HCT116 (cell line): ENCODE measurements at regions not wholly inside any gene's neighbourhood (a gene's known extent, or its start where the extent isn't known, plus 50 kb on each side); places are given as distances from the start of the nearest gene placed in this dataset.

Experiments used
- ATAC-seq: fragments of 200-7000 bp; cut with Tn5 transposase; 2 replicates; pipeline ENCODE4 v1.9.1; 2020; ENCODE audit warnings: mild to moderate bottlenecking, moderate library complexity
- BruUV-seq: library from RNA; stranded (reverse); fragments of 400-500 nt; replicated peaks from 2 replicates; lab custom pipeline; 2021; lab: Mats Ljungman, UMichigan
- CTCF ChIA-PET: fragments of 300-600 bp; sonication (Branson Sonifier 250); formaldehyde crosslinking; loops from one replicate; lab custom pipeline; 2021; ENCODE audit warnings: antibody characterized with exemption; lab: Charles Lee
- POLR2A ChIA-PET: fragments of 300-600, 350-600 bp; sonication (Branson Sonifier 250); formaldehyde crosslinking; loops from one replicate; lab custom pipeline; 2021; ENCODE audit warnings: antibody characterized with exemption; lab: Charles Lee
- RAD21 ChIA-PET, 2 experiments: fragments of 300-600 bp; sonication (Branson Sonifier 250); formaldehyde crosslinking; loops; one replicate each; lab custom pipeline; 2023; ENCODE audit warnings: low total read pairs in 2 of 2; ENCODE audit not compliant: uncharacterized antibody in 2 of 2, unreplicated experiment in 2 of 2, low non-redundant PET in 1 of 2; lab: Charles Lee
- DNase-seq: peaks from one replicate; pipeline ENCODE4 v3.0.0-alpha.2; 2010; ENCODE audit warnings: low read depth, low spot score
- H2AFZ ChIP-seq: fragments of 200-600 bp; shearing (Covaris generic), sonication (generic); 2 replicates; pipeline ENCODE4 v1.6.1; 2017; ENCODE audit warnings: low read depth, mixed run types, mixed read lengths, antibody characterized with exemption, low read length; ENCODE audit not compliant: poor library complexity, severe bottlenecking
- H3K27ac ChIP-seq: 2 replicates; pipeline ENCODE4 v1.5.1; 2012; ENCODE audit warnings: low read depth, low read length
- H3K27me3 ChIP-seq: fragments of 200-600 bp; sonication (generic); 2 replicates; pipeline ENCODE4 v1.6.1; 2016; ENCODE audit warnings: mixed run types, low read length, mixed read lengths; ENCODE audit not compliant: insufficient read depth
- H3K36me3 ChIP-seq, 2 experiments: fragments of 200-500 bp in 1 of 2; fragments of 200-600 bp in 1 of 2; sonication (Bioruptor generic) in 1 of 2; sonication (generic) in 1 of 2; 2 replicates each; pipeline versions ENCODE4 v1.5.1 to v1.6.1; 2014 to 2016; ENCODE audit warnings: low read length in 2 of 2, inconsistent platforms in 1 of 2, mixed read lengths in 1 of 2, mixed run types in 1 of 2; ENCODE audit not compliant: insufficient read depth in 2 of 2, control insufficient read depth in 1 of 2
- H3K4me1 ChIP-seq, 2 experiments: fragments of 200-600 bp in 1 of 2; sonication (generic) in 1 of 2; 2 replicates each; pipeline versions ENCODE4 v1.5.1 to v1.6.1; 2012 to 2017; ENCODE audit warnings: low read length in 2 of 2, inconsistent platforms in 1 of 2, mild to moderate bottlenecking in 1 of 2, mixed read lengths in 1 of 2, mixed run types in 1 of 2, moderate library complexity in 1 of 2; ENCODE audit not compliant: insufficient read depth in 2 of 2, control insufficient read depth in 1 of 2
- H3K4me2 ChIP-seq: fragments of 200-600 bp; sonication (generic); 2 replicates; pipeline ENCODE4 v1.6.1; 2017; ENCODE audit warnings: mixed run types, low read length, mixed read lengths
- H3K4me3 ChIP-seq, 2 experiments: fragments of 200-600 bp in 1 of 2; sonication (generic) in 1 of 2; replicated peaks in 1 of 2; 2 replicates each; pipeline ENCODE4 v1.5.1; 2011 to 2016; ENCODE audit warnings: low read length in 2 of 2, control low read depth in 1 of 2, low read depth in 1 of 2, mild to moderate bottlenecking in 1 of 2, mixed read lengths in 1 of 2, mixed run types in 1 of 2
- H3K79me2 ChIP-seq: fragments of 200-600 bp; sonication (generic); 2 replicates; pipeline ENCODE4 v1.6.1; 2017; ENCODE audit warnings: mild to moderate bottlenecking, mixed run types, low read length, moderate library complexity, mixed read lengths; ENCODE audit not compliant: insufficient read depth
- H3K9ac ChIP-seq: fragments of 200-600 bp; sonication (generic); 2 replicates; pipeline ENCODE4 v1.6.1; 2016; ENCODE audit warnings: low read length, mixed read lengths
- H3K9me2 ChIP-seq: fragments of 200-600 bp; sonication (generic), shearing (Covaris generic); 2 replicates; pipeline ENCODE4 v1.6.1; 2017; ENCODE audit warnings: mixed run types, mild to moderate bottlenecking, moderate library complexity; ENCODE audit not compliant: insufficient read depth
- H3K9me3 ChIP-seq, 2 experiments: fragments of 200-500 bp in 1 of 2; fragments of 200-600 bp in 1 of 2; sonication (Bioruptor generic) in 1 of 2; sonication (generic) in 1 of 2; 2 replicates each; pipeline ENCODE4 v1.6.1; 2014 to 2017; ENCODE audit warnings: low read length in 2 of 2, mixed read lengths in 2 of 2, inconsistent platforms in 1 of 2, low read depth in 1 of 2, mild to moderate bottlenecking in 1 of 2, mixed run types in 1 of 2, moderate library complexity in 1 of 2; ENCODE audit not compliant: control insufficient read depth in 1 of 2, insufficient read depth in 1 of 2
- H4K20me1 ChIP-seq: fragments of 200-600 bp; sonication (generic), shearing (Covaris generic); 2 replicates; pipeline ENCODE4 v1.6.1; 2017; ENCODE audit warnings: mixed run types, mild to moderate bottlenecking, moderate library complexity; ENCODE audit not compliant: insufficient read depth
- MAX ChIP-seq: IDR thresholded peaks from 2 replicates; pipeline ENCODE4 v1.6.1; 2012
- POLR2AphosphoS5 ChIP-seq: IDR thresholded peaks from 2 replicates; pipeline ENCODE4 v1.6.1; 2011; ENCODE audit warnings: mild to moderate bottlenecking, low read depth, low read length, moderate library complexity
- RAD21 ChIP-seq: IDR thresholded peaks from 2 replicates; pipeline ENCODE4 v1.6.1; 2012; ENCODE audit warnings: low read depth, mild to moderate bottlenecking
- REST ChIP-seq: IDR thresholded peaks from 2 replicates; pipeline ENCODE4 v1.6.1; 2012; ENCODE audit warnings: low read depth
- SP1 ChIP-seq: IDR thresholded peaks from 2 replicates; pipeline ENCODE4 v1.6.1; 2012; ENCODE audit warnings: low read depth
- YY1 ChIP-seq: IDR thresholded peaks from 2 replicates; pipeline ENCODE4 v1.6.1; 2011; ENCODE audit warnings: low read length, low read depth, moderate library complexity, mild to moderate bottlenecking; ENCODE audit not compliant: insufficient replicate concordance; ENCODE audit errors: extremely low read depth
- ZBTB33 ChIP-seq: IDR thresholded peaks from 2 replicates; pipeline ENCODE4 v1.6.1; 2011; ENCODE audit warnings: mild to moderate bottlenecking, low read length, moderate library complexity; ENCODE audit not compliant: insufficient replicate concordance; ENCODE audit errors: extremely low read depth
- ZNF274 ChIP-seq: fragments of 200-500 bp; sonication (Bioruptor generic); IDR thresholded peaks from 2 replicates; pipeline ENCODE4 v1.6.1; 2014; ENCODE audit warnings: mild to moderate bottlenecking, low read depth, low read length, inconsistent platforms
- intact Hi-C: fragments of 100-400 bp; cut with micrococcal nuclease; formaldehyde crosslinking; loops from 2 replicates; pipeline ENCODE4 v1.10.0; 2022

DNA sequence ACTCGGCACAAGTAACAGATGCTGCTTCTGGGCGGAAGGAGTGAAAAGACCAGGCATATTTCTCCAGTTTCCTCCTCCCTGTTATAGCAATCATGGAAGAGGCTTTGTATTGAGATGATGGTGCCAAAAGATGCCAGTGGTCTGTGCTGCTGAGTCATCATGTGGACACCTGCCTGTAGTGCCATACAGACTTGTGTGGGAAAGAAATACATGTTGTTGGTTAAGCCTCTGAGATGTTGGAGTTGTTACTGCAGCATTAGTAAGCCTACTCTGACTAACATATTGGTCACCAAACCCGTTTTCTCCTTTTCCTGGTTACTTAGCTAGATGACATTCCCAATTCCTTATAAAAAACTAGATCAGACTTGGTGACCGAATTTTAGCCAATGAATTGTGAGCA lies 356.9 kb downstream of the ZNF521 start (continued):
- TF ChIP-seq ZBTB33, result no peak
- TF ChIP-seq ZNF274, result no peak
- TF ChIP-seq REST, result no peak
- no peak for TF ChIP-seq SP1
- TF ChIP-seq RAD21, result no peak

- ChIA-PET RAD21 (no interaction called here), POLR2A (no interaction called here), CTCF (no interaction called here)
- no peaks in the 10 kb centered on the region for H4K20me1 ChIP-seq
- TF ChIP-seq YY1 (no peak), POLR2AphosphoS5 (no peak), REST (no peak), ZNF274 (no peak), MAX (no peak)
- ATAC-seq, result no peak
- no peak for DNase-seq
- no peaks in the 10 kb centered on the region for H3K9me3 ChIP-seq
- no peaks in the 10 kb centered on the region for H3K36me3 ChIP-seq
- H3K27ac ChIP-seq, result no peak overlapping the region
- H3K4me2 ChIP-seq, result no peak overlapping the region
- BruUV-seq, result no TSS peak
- H2AFZ ChIP-seq, result no peak overlapping the region
- H3K79me2 ChIP-seq, result no peaks in the 10 kb centered on the region
- intact Hi-C loops, result no loop called here
- no peaks in the 10 kb centered on the region for H3K9me2 ChIP-seq
- H3K4me1 ChIP-seq, result no peaks in the 10 kb centered on the region
- H3K27me3 ChIP-seq, result no peaks in the 10 kb centered on the region
- no peak overlapping the region for H3K9ac ChIP-seq
- no peak overlapping the region for H3K4me3 ChIP-seq
Observed at GRCh38 chr18:24995755-24996154, 356.2 kb downstream of the ZNF521 start.
